Sigmoid colon (tissue), 6 donors: ENCODE measurements at regions not wholly inside any gene's neighbourhood (a gene's known extent, or its start where the extent isn't known, plus 50 kb on each side); places are given as distances from the start of the nearest gene placed in this dataset.

Experiments used
- DNase-seq: peaks from one replicate; pipeline ENCODE4 v3.0.0-alpha.2; 2019
- H3K27ac ChIP-seq, 4 donors: fragments of 200-600 bp; sonication (generic); one replicate each; pipeline ENCODE4 v1.5.1; 2016 to 2019; ENCODE audit warnings: mild to moderate bottlenecking in 1 of 4
- H3K27me3 ChIP-seq, 3 donors: fragments of 200-600 bp; sonication (generic); one replicate each; pipeline ENCODE4 v1.5.1; 2019; ENCODE audit warnings: mild to moderate bottlenecking in 1 of 3
- H3K36me3 ChIP-seq, 4 donors: fragments of 200-600 bp; sonication (generic); one replicate each; pipeline ENCODE4 v1.5.1; 2016 to 2019
- H3K4me1 ChIP-seq, 4 donors: fragments of 200-600 bp; sonication (generic); one replicate each; pipeline ENCODE4 v1.5.1; 2017 to 2019
- H3K4me3 ChIP-seq, 4 donors: fragments of 200-600 bp; sonication (generic); one replicate each; pipeline ENCODE4 v1.5.1; 2017 to 2019; ENCODE audit warnings: mild to moderate bottlenecking in 2 of 4, moderate library complexity in 1 of 4
- H3K9me3 ChIP-seq, 4 donors: fragments of 200-600 bp in 3 of 4; sonication (generic) in 3 of 4; one replicate each; pipeline versions ENCODE4 v1.5.1 to v1.6.1; 2013 to 2019
- CTCF ChIP-seq, 4 experiments: fragments of 450-650 bp in 3 of 4; fragments of 200-600 bp in 1 of 4; IDR thresholded peaks; one replicate each; pipeline ENCODE4 v1.5.1; 2016 to 2019; ENCODE audit warnings: antibody characterized with exemption in 4 of 4, mild to moderate bottlenecking in 3 of 4, moderate library complexity in 2 of 4
- EP300 ChIP-seq, 4 donors: sonication (generic); formaldehyde crosslinking; IDR thresholded peaks; one replicate each; pipeline ENCODE4 v1.6.1; 2017; ENCODE audit warnings: antibody characterized with exemption in 4 of 4
- POLR2A ChIP-seq, 2 donors: fragments of 450-650 bp; IDR thresholded peaks; one replicate each; pipeline ENCODE4 v1.6.1; 2016; ENCODE audit warnings: antibody characterized with exemption in 2 of 2, mild to moderate bottlenecking in 2 of 2, moderate library complexity in 2 of 2
- POLR2AphosphoS5 ChIP-seq, 4 donors: sonication (generic); formaldehyde crosslinking; IDR thresholded peaks; one replicate each; pipeline ENCODE4 v1.6.1; 2017; ENCODE audit warnings: antibody characterized with exemption in 4 of 4
- WGBS, 2 donors: extraction: QIAGEN DNeasy Blood & Tissue Kit; methylation state at CpG; one replicate each; pipeline ENCODE4 v1.1.7; 2013; 5-methylcytosine and 5-hydroxymethylcytosine counted together
- intact Hi-C: fragments of 100-400 bp; cut with DNase I; formaldehyde crosslinking; loops from one replicate; pipeline ENCODE4 v1.15.1; 2023
- donor health status: healthy with polysubstance abuse.
- donor health status: healthy.

GRCh38 chr3:184659797-184660301, 52.0 kb downstream of the MAGEF1 start:
- no peak for TF ChIP-seq CTCF (IDR thresholded peaks at IDR 0.05)
- no peak for TF ChIP-seq POLR2AphosphoS5 (IDR thresholded peaks at IDR 0.05)
- no peak for TF ChIP-seq POLR2A (IDR thresholded peaks at IDR 0.05)
- TF ChIP-seq EP300 (IDR thresholded peaks at IDR 0.05): no peak
- 56 to 73% methylated on average over 10 of the region's 10 CpGs for WGBS, 2 donors

GRCh38 chr3:184658223-184658928, 53.5 kb downstream of the MAGEF1 start:
- no peak for DNase-seq
- H3K27ac ChIP-seq: no peak overlapping the region

More at GRCh38 chr3:184659797-184660301, 52.0 kb downstream of the MAGEF1 start:
- Histone ChIP-seq H3K36me3 (no peaks in the 10 kb centered on the region), H3K27me3 (no peaks in the 10 kb centered on the region), H3K27ac (no peak overlapping the region), H3K4me1 (no peaks in the 10 kb centered on the region), H3K4me3 (no peak overlapping the region), H3K9me3 (no peaks in the 10 kb centered on the region)
- intact Hi-C loops: no loop called here
- no peak for DNase-seq

GRCh38 chr3:184656829-184657681, 54.8 kb downstream of the MAGEF1 start:
- Histone ChIP-seq H3K27me3 (no peaks in the 10 kb centered on the region), H3K36me3 (no peaks in the 10 kb centered on the region), H3K27ac (no peak overlapping the region), H3K4me3 (no peak overlapping the region), H3K4me1 (no peaks in the 10 kb centered on the region), H3K9me3 (no peaks in the 10 kb centered on the region)
- TF ChIP-seq POLR2A (IDR thresholded peaks at IDR 0.05): no peak
- TF ChIP-seq POLR2AphosphoS5 (IDR thresholded peaks at IDR 0.05): no peak
- TF ChIP-seq EP300 (IDR thresholded peaks at IDR 0.05): no peak
- TF ChIP-seq CTCF (IDR thresholded peaks at IDR 0.05): no peak
- intact Hi-C loops: no loop called here
- WGBS, 2 donors: 84 to 86% methylated on average over 10 of the region's 10 CpGs
- no peak for DNase-seq

More at GRCh38 chr3:184658223-184658928, 53.5 kb downstream of the MAGEF1 start:
- Histone ChIP-seq H3K36me3 (no peaks in the 10 kb centered on the region), H3K4me3 (no peak overlapping the region), H3K4me1 (no peaks in the 10 kb centered on the region), H3K9me3 (no peaks in the 10 kb centered on the region), H3K27me3 (no peaks in the 10 kb centered on the region)
- intact Hi-C loops: no loop called here
- TF ChIP-seq EP300 (IDR thresholded peaks at IDR 0.05) (no peak), CTCF (IDR thresholded peaks at IDR 0.05) (no peak), POLR2A (IDR thresholded peaks at IDR 0.05) (no peak), POLR2AphosphoS5 (IDR thresholded peaks at IDR 0.05) (no peak)
- WGBS, 2 donors: 73 to 84% methylated on average over 10 of the region's 10 CpGs

- intact Hi-C loops: no loop called here
- no peak overlapping the region for H3K27ac ChIP-seq
- no peaks in the 10 kb centered on the region for H3K27me3 ChIP-seq
- H3K9me3 ChIP-seq: no peaks in the 10 kb centered on the region
- no peak overlapping the region for H3K4me3 ChIP-seq
- H3K36me3 ChIP-seq: no peaks in the 10 kb centered on the region
- TF ChIP-seq POLR2A (IDR thresholded peaks at IDR 0.05) (no peak), EP300 (IDR thresholded peaks at IDR 0.05) (no peak), POLR2AphosphoS5 (IDR thresholded peaks at IDR 0.05) (no peak), CTCF (IDR thresholded peaks at IDR 0.05) (no peak)
- DNase-seq: no peak
- WGBS, 2 donors: 76 to 83% methylated on average over 5 of the region's 5 CpGs
- no peaks in the 10 kb centered on the region for H3K4me1 ChIP-seq
Measured at GRCh38 chr3:184656458-184656828, 55.4 kb downstream of the MAGEF1 start.
